Panc1 (cell line): ENCODE measurements at regions not wholly inside any gene's neighbourhood (a gene's known extent, or its start where the extent isn't known, plus 50 kb on each side); places are given as distances from the start of the nearest gene placed in this dataset.

Experiments
- ATAC-seq: fragments of 200-7000 bp; cut with Tn5 transposase; 2 replicates; pipeline ENCODE4 v1.9.1; 2020; ENCODE audit warnings: mild to moderate bottlenecking, moderate library complexity
- BruUV-seq: library from RNA; stranded (reverse); fragments of 400-500 nt; replicated peaks from 2 replicates; lab custom pipeline; 2021; lab: Mats Ljungman, UMichigan
- CTCF ChIA-PET: fragments of 300-600 bp; sonication (Branson Sonifier 250); formaldehyde crosslinking; loops from one replicate; lab custom pipeline; 2022; ENCODE audit warnings: antibody characterized with exemption; lab: Charles Lee
- POLR2A ChIA-PET: fragments of 300-600 bp; sonication (Branson Sonifier 250); formaldehyde crosslinking; loops from one replicate; lab custom pipeline; 2022; ENCODE audit warnings: antibody characterized with exemption; lab: Charles Lee
- DNase-seq: peaks from one replicate; pipeline ENCODE4 v3.0.0-alpha.2; 2010; ENCODE audit warnings: low read depth, low spot score
- H3K27ac ChIP-seq: 2 replicates; pipeline ENCODE4 v1.5.1; 2011; ENCODE audit warnings: mild to moderate bottlenecking, low read length, inconsistent platforms
- H3K27me3 ChIP-seq: fragments of 200-500 bp; sonication (Bioruptor generic); 2 replicates; pipeline ENCODE4 v1.6.0; 2014; ENCODE audit warnings: low read length, inconsistent platforms; ENCODE audit not compliant: control insufficient read depth, insufficient read depth
- H3K36me3 ChIP-seq: fragments of 200-500 bp; sonication (Bioruptor generic); 2 replicates; pipeline ENCODE4 v1.5.1; 2014; ENCODE audit warnings: inconsistent platforms, mild to moderate bottlenecking, low read length, moderate library complexity; ENCODE audit not compliant: control insufficient read depth, insufficient read depth
- H3K4me1 ChIP-seq: 2 replicates; pipeline ENCODE4 v1.5.1; 2011; ENCODE audit warnings: inconsistent platforms, mild to moderate bottlenecking, low read length, moderate library complexity; ENCODE audit not compliant: control insufficient read depth, insufficient read depth
- H3K4me3 ChIP-seq, 2 experiments: 2 replicates each; pipeline ENCODE4 v1.5.1; 2011 to 2012; ENCODE audit warnings: low read depth in 2 of 2, low read length in 2 of 2, mild to moderate bottlenecking in 2 of 2, inconsistent platforms in 1 of 2, moderate library complexity in 1 of 2
- H3K9me3 ChIP-seq: fragments of 200-500 bp; sonication (Bioruptor generic); 2 replicates; pipeline ENCODE4 v1.5.1; 2014; ENCODE audit warnings: low read depth, mild to moderate bottlenecking, inconsistent platforms, low read length, moderate library complexity; ENCODE audit not compliant: control insufficient read depth, insufficient read depth
- POLR2AphosphoS5 ChIP-seq: IDR thresholded peaks from 2 replicates; pipeline ENCODE4 v1.6.1; 2012; ENCODE audit warnings: mild to moderate bottlenecking, low read depth, low read length, moderate library complexity
- SIN3A ChIP-seq: IDR thresholded peaks from 2 replicates; pipeline ENCODE4 v1.6.1; 2012; ENCODE audit warnings: low read depth, mild to moderate bottlenecking, low read length, moderate library complexity, borderline replicate concordance; ENCODE audit not compliant: insufficient read depth
- TCF7L2 ChIP-seq: IDR thresholded peaks from 2 replicates; pipeline ENCODE4 v1.6.1; 2011; ENCODE audit warnings: mild to moderate bottlenecking, low read depth, low read length, inconsistent platforms
- in situ Hi-C: cut with HindIII; loops from 2 replicates; pipeline ENCODE4 v1.10.0; 2016; ENCODE audit warnings: low sequenced_read_pairs, low pct_unique_long_range_greater_than_20kb
- intact Hi-C: fragments of 100-400 bp; cut with micrococcal nuclease; formaldehyde crosslinking; loops from one replicate; pipeline ENCODE4 v1.10.0; 2022; ENCODE audit not compliant: unreplicated experiment
- TF ChIP-seq, protein P1 (sequence below): fragments of 450-650 bp; IDR thresholded peaks from 2 replicates; pipeline ENCODE4 v1.5.1; 2017; ENCODE audit warnings: mild to moderate bottlenecking
- TF ChIP-seq, protein P2 (sequence below), 2 experiments: IDR thresholded peaks; 2 replicates each; pipeline ENCODE4 v1.6.1; 2011 to 2012; ENCODE audit warnings: low read depth in 2 of 2, control low read depth in 1 of 2, low read length in 1 of 2, mild to moderate bottlenecking in 1 of 2, moderate library complexity in 1 of 2; ENCODE audit not compliant: insufficient read depth in 1 of 2

DNA sequence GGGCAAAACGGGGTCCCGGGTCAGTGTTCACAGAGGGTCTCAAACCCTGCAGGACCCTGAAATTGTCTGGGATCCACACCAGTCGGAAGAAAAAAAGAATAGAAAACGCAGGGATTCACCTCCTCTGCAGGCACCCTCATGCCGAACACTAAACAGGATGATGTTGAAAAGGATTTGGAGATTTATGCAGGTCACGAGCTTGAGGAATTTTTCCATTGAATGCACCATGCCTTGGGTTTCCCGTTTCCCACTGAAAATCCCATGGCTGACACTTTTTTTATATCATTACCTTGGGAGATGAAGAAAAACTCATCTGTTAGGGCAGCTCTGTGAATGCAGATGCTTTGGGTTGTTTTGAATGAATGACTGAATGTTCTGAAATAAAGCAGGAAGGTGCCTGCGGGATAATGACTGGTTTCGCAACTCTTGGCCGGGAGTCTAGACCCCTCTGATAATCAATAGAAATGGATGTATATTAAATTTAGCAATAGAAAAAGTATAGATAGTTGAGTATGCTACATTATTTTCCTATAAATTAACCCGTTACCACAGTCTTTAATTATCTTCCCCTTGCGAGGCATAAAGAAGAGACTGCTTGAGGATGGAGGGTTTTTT lies 147.5 kb upstream of the AFDN start:
- TF ChIP-seq, protein P1, sequence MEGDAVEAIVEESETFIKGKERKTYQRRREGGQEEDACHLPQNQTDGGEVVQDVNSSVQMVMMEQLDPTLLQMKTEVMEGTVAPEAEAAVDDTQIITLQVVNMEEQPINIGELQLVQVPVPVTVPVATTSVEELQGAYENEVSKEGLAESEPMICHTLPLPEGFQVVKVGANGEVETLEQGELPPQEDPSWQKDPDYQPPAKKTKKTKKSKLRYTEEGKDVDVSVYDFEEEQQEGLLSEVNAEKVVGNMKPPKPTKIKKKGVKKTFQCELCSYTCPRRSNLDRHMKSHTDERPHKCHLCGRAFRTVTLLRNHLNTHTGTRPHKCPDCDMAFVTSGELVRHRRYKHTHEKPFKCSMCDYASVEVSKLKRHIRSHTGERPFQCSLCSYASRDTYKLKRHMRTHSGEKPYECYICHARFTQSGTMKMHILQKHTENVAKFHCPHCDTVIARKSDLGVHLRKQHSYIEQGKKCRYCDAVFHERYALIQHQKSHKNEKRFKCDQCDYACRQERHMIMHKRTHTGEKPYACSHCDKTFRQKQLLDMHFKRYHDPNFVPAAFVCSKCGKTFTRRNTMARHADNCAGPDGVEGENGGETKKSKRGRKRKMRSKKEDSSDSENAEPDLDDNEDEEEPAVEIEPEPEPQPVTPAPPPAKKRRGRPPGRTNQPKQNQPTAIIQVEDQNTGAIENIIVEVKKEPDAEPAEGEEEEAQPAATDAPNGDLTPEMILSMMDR, result no peak
- TF ChIP-seq SIN3A (no peak), POLR2AphosphoS5 (no peak), TCF7L2 (no peak)
- TF ChIP-seq, protein P2, sequence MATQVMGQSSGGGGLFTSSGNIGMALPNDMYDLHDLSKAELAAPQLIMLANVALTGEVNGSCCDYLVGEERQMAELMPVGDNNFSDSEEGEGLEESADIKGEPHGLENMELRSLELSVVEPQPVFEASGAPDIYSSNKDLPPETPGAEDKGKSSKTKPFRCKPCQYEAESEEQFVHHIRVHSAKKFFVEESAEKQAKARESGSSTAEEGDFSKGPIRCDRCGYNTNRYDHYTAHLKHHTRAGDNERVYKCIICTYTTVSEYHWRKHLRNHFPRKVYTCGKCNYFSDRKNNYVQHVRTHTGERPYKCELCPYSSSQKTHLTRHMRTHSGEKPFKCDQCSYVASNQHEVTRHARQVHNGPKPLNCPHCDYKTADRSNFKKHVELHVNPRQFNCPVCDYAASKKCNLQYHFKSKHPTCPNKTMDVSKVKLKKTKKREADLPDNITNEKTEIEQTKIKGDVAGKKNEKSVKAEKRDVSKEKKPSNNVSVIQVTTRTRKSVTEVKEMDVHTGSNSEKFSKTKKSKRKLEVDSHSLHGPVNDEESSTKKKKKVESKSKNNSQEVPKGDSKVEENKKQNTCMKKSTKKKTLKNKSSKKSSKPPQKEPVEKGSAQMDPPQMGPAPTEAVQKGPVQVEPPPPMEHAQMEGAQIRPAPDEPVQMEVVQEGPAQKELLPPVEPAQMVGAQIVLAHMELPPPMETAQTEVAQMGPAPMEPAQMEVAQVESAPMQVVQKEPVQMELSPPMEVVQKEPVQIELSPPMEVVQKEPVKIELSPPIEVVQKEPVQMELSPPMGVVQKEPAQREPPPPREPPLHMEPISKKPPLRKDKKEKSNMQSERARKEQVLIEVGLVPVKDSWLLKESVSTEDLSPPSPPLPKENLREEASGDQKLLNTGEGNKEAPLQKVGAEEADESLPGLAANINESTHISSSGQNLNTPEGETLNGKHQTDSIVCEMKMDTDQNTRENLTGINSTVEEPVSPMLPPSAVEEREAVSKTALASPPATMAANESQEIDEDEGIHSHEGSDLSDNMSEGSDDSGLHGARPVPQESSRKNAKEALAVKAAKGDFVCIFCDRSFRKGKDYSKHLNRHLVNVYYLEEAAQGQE (IDR thresholded peaks at IDR 0.05; ENCODE audit: insufficient read depth in 1 of 2, low read depth in 2 of 2, low read length in 1 of 2), result no peak
- DNase-seq, result no peak
- H3K4me1 ChIP-seq, result peaks cover 16% of the 10 kb centered on the region
- no peaks in the 10 kb centered on the region for H3K9me3 ChIP-seq
- in situ Hi-C loops, result no loop called here
- intact Hi-C loops, result no loop called here
- H3K36me3 ChIP-seq, result no peaks in the 10 kb centered on the region
- ChIA-PET CTCF (no interaction called here), POLR2A (no interaction called here)
- no peak for ATAC-seq
- peak overlapping the region in 1 of 2 experiments; percentile 48; a peak in 2 of 4 replicates for H3K4me3 ChIP-seq
- H3K27ac ChIP-seq, result no peak overlapping the region
- BruUV-seq, result no TSS peak
- H3K27me3 ChIP-seq, result peaks cover 10% of the 10 kb centered on the region; the same call in 1 of the 2 replicates

DNA sequence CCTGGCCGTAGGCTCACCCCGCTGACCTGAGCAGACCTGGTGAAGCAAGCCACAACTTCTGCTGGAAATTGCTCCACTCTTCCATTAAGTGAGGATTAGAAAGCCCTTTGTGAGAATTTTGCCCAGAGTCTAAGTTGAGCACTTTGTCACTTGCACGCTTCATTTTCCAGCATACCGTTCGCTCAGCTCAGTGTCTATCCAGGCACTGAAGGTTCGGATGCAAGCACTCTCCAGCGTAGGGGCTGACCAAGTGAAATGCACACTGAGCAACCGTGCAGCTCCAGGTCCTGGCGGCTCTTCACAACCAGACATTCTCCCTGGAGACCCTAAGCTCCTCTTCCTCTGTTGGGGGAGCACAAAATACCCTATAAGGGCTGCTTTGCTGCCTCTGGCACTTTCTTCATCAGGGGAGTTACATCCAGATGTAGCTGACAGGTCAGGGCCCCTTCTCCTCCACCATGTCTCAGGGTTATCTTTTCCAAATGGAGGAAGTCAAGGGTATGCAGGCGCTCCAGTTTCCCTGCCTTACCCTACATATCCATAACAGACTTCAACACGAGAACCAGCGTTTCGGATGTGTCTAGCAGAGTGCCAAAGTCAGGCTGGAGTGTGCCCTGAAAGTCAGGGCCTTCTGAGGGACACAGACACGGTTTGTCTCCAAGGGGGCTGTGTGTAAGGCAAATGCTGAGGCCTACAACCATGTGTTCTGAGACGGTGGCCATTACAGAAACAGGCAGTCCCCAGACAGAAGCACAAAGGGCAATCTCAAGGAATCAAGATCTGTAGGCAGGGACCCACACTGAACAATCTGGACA lies 146.7 kb upstream of the AFDN start:
- peaks cover 10% of the 10 kb centered on the region; the same call in 1 of the 2 replicates for H3K27me3 ChIP-seq
- CTCF ChIA-PET, result no interaction called here
- POLR2A ChIA-PET, result no interaction called here
- H3K4me3 ChIP-seq, result no peak overlapping the region
- TF ChIP-seq, protein P2 (IDR thresholded peaks at IDR 0.05; ENCODE audit: insufficient read depth in 1 of 2, low read depth in 2 of 2, low read length in 1 of 2), result no peak
- TF ChIP-seq TCF7L2 (no peak), SIN3A (no peak), POLR2AphosphoS5 (no peak)
- TF ChIP-seq, protein P1, result no peak
- H3K36me3 ChIP-seq, result no peaks in the 10 kb centered on the region
- H3K27ac ChIP-seq, result no peak overlapping the region
- H3K9me3 ChIP-seq, result no peaks in the 10 kb centered on the region
- H3K4me1 ChIP-seq, result peaks cover 16% of the 10 kb centered on the region
- BruUV-seq, result no TSS peak
- no peak for DNase-seq
- ATAC-seq, result no peak
- intact Hi-C loops (no loop called here), in situ Hi-C loops (no loop called here)
